ENCODE measurements at regions not wholly inside any gene's neighbourhood (a gene's known extent, or its start where the extent isn't known, plus 50 kb on each side); places are given as distances from the start of the nearest gene placed in this dataset.

DNA sequence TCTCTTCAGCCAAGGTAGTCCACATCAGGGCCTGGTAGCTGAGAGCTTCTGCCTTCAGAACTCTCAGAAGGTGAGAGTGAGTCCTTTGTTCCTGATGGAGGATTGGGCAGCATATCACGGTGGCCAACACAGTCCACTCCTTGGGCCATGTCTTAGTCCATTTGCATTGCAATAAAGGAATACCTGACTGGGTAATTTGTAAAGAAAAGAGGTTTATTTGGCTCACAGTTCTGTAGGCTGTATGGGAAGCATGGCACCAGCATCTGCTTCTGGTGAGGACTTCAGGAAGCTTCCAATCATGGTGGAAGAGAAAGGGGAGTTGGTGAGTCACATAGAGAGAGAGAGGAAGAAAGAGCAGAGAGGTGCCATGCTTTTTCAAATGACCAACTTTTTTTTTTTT, 98.8 kb downstream of the ADCYAP1 start:
- intact Hi-C loops (cut with micrococcal nuclease) = no loop called here
- H3K4me2 ChIP-seq (ENCODE audit: low read length) = no peak overlapping the region
- H4K20me1 ChIP-seq (ENCODE audit: insufficient read depth) = no peaks in the 10 kb centered on the region
- H3K4me1 ChIP-seq (ENCODE audit: control insufficient read depth in 1 of 2, insufficient read depth in 2 of 2, low read length in 2 of 2) = no peaks in the 10 kb centered on the region
- DNase-seq (ENCODE audit: low read depth, low spot score) (no peak), ATAC-seq (no peak)
- H3K79me2 ChIP-seq (ENCODE audit: insufficient read depth, low read length) = no peaks in the 10 kb centered on the region
- RAD21 ChIA-PET (ENCODE audit: low non-redundant PET in 1 of 2, low total read pairs in 2 of 2, uncharacterized antibody in 2 of 2, unreplicated experiment in 2 of 2) = no interaction called here
- no peaks in the 10 kb centered on the region for H3K9me2 ChIP-seq (ENCODE audit: insufficient read depth)
- H3K9me3 ChIP-seq (ENCODE audit: control insufficient read depth in 1 of 2, insufficient read depth in 1 of 2, low read depth in 1 of 2, low read length in 2 of 2) = no peaks in the 10 kb centered on the region
- CTCF ChIA-PET = no interaction called here
- H3K27me3 ChIP-seq (ENCODE audit: insufficient read depth, low read length) = 0 out of 2 replicates have a peak, but pooled peaks cover 3% of the 10 kb centered on the region
- no peaks in the 10 kb centered on the region for H3K36me3 ChIP-seq (ENCODE audit: control insufficient read depth in 1 of 2, insufficient read depth in 2 of 2, low read length in 2 of 2)
- TF ChIP-seq EZH2 (IDR thresholded peaks at IDR 0.05) (no peak), EZH2phosphoT487 (IDR thresholded peaks at IDR 0.05; ENCODE audit: borderline replicate concordance) (no peak), RAD21 (IDR thresholded peaks at IDR 0.05; ENCODE audit: low read depth) (no peak), ELF1 (IDR thresholded peaks at IDR 0.05; ENCODE audit: borderline replicate concordance, low read depth) (no peak), YY1 (IDR thresholded peaks at IDR 0.05; ENCODE audit: extremely low read depth, insufficient replicate concordance, low read depth, low read length) (no peak), EGR1 (IDR thresholded peaks at IDR 0.05; ENCODE audit: low read depth) (no peak), ZFX (IDR thresholded peaks at IDR 0.05) (no peak), ZNF274 (IDR thresholded peaks at IDR 0.05; ENCODE audit: low read depth, low read length) (no peak), TCF7L2 (IDR thresholded peaks at IDR 0.05; ENCODE audit: borderline replicate concordance, extremely low read depth, insufficient read depth, insufficient read length) (no peak)
- TF ChIP-seq, protein P1, sequence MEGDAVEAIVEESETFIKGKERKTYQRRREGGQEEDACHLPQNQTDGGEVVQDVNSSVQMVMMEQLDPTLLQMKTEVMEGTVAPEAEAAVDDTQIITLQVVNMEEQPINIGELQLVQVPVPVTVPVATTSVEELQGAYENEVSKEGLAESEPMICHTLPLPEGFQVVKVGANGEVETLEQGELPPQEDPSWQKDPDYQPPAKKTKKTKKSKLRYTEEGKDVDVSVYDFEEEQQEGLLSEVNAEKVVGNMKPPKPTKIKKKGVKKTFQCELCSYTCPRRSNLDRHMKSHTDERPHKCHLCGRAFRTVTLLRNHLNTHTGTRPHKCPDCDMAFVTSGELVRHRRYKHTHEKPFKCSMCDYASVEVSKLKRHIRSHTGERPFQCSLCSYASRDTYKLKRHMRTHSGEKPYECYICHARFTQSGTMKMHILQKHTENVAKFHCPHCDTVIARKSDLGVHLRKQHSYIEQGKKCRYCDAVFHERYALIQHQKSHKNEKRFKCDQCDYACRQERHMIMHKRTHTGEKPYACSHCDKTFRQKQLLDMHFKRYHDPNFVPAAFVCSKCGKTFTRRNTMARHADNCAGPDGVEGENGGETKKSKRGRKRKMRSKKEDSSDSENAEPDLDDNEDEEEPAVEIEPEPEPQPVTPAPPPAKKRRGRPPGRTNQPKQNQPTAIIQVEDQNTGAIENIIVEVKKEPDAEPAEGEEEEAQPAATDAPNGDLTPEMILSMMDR (IDR thresholded peaks at IDR 0.05 in 2 of 3, conservative IDR thresholded peaks at IDR 0.05 in 1 of 3; ENCODE audit: borderline replicate concordance in 1 of 3, insufficient read depth in 1 of 3, low read depth in 2 of 3, low read length in 2 of 3) = no peak
- TF ChIP-seq, protein P2, sequence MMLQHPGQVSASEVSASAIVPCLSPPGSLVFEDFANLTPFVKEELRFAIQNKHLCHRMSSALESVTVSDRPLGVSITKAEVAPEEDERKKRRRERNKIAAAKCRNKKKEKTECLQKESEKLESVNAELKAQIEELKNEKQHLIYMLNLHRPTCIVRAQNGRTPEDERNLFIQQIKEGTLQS (IDR thresholded peaks at IDR 0.05) = no peak
- TF ChIP-seq, protein P3, sequence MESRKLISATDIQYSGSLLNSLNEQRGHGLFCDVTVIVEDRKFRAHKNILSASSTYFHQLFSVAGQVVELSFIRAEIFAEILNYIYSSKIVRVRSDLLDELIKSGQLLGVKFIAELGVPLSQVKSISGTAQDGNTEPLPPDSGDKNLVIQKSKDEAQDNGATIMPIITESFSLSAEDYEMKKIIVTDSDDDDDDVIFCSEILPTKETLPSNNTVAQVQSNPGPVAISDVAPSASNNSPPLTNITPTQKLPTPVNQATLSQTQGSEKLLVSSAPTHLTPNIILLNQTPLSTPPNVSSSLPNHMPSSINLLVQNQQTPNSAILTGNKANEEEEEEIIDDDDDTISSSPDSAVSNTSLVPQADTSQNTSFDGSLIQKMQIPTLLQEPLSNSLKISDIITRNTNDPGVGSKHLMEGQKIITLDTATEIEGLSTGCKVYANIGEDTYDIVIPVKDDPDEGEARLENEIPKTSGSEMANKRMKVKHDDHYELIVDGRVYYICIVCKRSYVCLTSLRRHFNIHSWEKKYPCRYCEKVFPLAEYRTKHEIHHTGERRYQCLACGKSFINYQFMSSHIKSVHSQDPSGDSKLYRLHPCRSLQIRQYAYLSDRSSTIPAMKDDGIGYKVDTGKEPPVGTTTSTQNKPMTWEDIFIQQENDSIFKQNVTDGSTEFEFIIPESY (IDR thresholded peaks at IDR 0.05; ENCODE audit: extremely low read depth, insufficient replicate concordance, low read length) = no peak
- POLR2A ChIA-PET = no interaction called here
- H3K27ac ChIP-seq (ENCODE audit: low read depth, low read length) = no peak overlapping the region
- H3K4me3 ChIP-seq (replicated peaks in 1 of 2; ENCODE audit: low read depth in 1 of 2, low read length in 2 of 2) = no peak overlapping the region
- no peak overlapping the region for H2AFZ ChIP-seq (ENCODE audit: low read depth, low read length, poor library complexity, severe bottlenecking)
- no TSS peak for BruUV-seq (replicated peaks)
- no peak overlapping the region for H3K9ac ChIP-seq (ENCODE audit: low read length)
